Fibroblast of lung (primary cell): ENCODE measurements at regions not wholly inside any gene's neighbourhood (a gene's known extent, or its start where the extent isn't known, plus 50 kb on each side); places are given as distances from the start of the nearest gene placed in this dataset.

Experiments used
- CTCF ChIP-seq, 2 donors: IDR thresholded peaks in 1 of 2; conservative IDR thresholded peaks in 1 of 2; 1 replicate in 1 of 2; 2 replicates in 1 of 2; pipeline ENCODE4 v1.5.1; 2011 to 2012; ENCODE audit warnings: low read length in 2 of 2, control low read depth in 1 of 2, inconsistent platforms in 1 of 2, low read depth in 1 of 2, mild to moderate bottlenecking in 1 of 2
- EZH2 ChIP-seq: IDR thresholded peaks from 2 replicates; pipeline ENCODE4 v1.5.1; 2012; ENCODE audit warnings: low read length, control low read depth, mild to moderate bottlenecking; ENCODE audit errors: missing control alignments

DNA sequence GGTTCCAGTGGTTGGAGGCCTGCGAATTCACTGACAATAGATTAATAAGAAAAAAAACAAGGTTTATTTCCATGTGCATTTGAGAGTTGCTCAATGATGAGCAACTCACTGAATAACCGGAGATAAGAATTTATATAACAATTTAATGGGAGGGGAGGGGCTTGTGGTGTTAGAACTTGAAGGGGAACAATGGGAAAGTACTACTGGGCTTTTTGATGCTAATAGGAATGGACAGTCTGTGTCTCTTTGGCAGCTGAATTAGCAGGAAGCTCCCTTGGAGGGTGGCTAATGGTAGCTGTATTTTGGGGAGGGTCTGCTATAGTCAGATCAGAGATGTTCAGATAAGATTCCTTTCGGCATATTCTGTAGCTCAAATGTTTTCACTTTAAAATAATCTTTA, 62.4 kb upstream of the GMDS start:
- no peak for TF ChIP-seq CTCF (conservative IDR thresholded peaks at IDR 0.05 in 1 of 2, IDR thresholded peaks at IDR 0.05 in 1 of 2; ENCODE audit: low read depth in 1 of 2, low read length in 2 of 2)
- TF ChIP-seq EZH2 = no peak
